Glutamatergic neuron (in vitro differentiated cells): ENCODE measurements at regions not wholly inside any gene's neighbourhood (a gene's known extent, or its start where the extent isn't known, plus 50 kb on each side); places are given as distances from the start of the nearest gene placed in this dataset.

ENCODE experiments used
- DNase-seq: peaks from one replicate; pipeline ENCODE4 v3.0.0; 2022
- H3K27ac Mint-ChIP-seq: one replicate; pipeline ENCODE4 v1.8.0; 2020; ENCODE audit warnings: mild to moderate bottlenecking, mixed read lengths, inconsistent platforms; ENCODE audit not compliant: unreplicated experiment
- H3K27me3 Mint-ChIP-seq: one replicate; pipeline ENCODE4 v1.8.0; 2020; ENCODE audit warnings: mild to moderate bottlenecking, moderate library complexity, mixed read lengths, inconsistent platforms; ENCODE audit not compliant: unreplicated experiment
- H3K36me3 Mint-ChIP-seq: one replicate; pipeline ENCODE4 v1.8.0; 2020; ENCODE audit warnings: mild to moderate bottlenecking, mixed read lengths, inconsistent platforms; ENCODE audit not compliant: unreplicated experiment
- H3K4me1 Mint-ChIP-seq: one replicate; pipeline ENCODE4 v1.8.0; 2020; ENCODE audit warnings: mild to moderate bottlenecking, low read depth, mixed read lengths, inconsistent platforms; ENCODE audit not compliant: unreplicated experiment
- H3K4me3 Mint-ChIP-seq: one replicate; pipeline ENCODE4 v1.8.0; 2020; ENCODE audit warnings: mild to moderate bottlenecking, mixed read lengths, inconsistent platforms; ENCODE audit not compliant: unreplicated experiment
- H3K9me3 Mint-ChIP-seq: one replicate; pipeline ENCODE4 v1.8.0; 2020; ENCODE audit warnings: mild to moderate bottlenecking, moderate library complexity, mixed read lengths, inconsistent platforms; ENCODE audit not compliant: unreplicated experiment
- CTCF ChIP-seq: fragments of 200-600 bp; sonication (generic); IDR thresholded peaks from one replicate; pipeline ENCODE4 v1.5.0; 2021; ENCODE audit not compliant: partially characterized antibody, unreplicated experiment

DNA sequence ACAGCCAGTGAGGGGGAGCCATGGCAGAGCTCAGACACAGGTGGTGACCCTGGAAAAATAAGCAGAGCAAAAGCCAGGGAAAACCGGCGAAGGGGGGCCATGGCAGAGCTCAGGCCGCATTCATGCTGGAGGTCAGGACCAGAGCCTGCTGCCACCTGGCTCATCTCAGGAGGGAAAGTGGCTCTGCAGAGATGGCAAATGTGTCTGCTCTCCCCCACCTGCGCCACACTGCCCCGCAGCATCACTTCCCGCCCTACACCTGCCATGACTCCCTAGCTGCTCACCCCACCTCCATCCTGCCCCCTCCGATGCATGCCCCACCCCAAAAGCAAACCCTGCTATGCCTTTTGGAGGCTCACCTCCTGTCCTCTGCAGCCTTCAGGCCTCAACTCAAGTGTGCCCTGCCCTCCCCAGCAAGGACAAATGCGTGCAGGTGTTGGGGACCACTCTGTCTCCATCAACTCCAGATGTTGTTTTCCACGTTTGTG is 123.2 kb upstream of the FGF3 start:
- Mint-ChIP-seq H3K27ac (no peak overlapping the region), H3K36me3 (no peaks in the 10 kb centered on the region), H3K4me3 (no peak overlapping the region), H3K4me1 (no peaks in the 10 kb centered on the region), H3K27me3 (peaks cover 3% of the 10 kb centered on the region), H3K9me3 (no peaks in the 10 kb centered on the region)
- TF ChIP-seq CTCF = no peak
- DNase-seq = no peak

DNA sequence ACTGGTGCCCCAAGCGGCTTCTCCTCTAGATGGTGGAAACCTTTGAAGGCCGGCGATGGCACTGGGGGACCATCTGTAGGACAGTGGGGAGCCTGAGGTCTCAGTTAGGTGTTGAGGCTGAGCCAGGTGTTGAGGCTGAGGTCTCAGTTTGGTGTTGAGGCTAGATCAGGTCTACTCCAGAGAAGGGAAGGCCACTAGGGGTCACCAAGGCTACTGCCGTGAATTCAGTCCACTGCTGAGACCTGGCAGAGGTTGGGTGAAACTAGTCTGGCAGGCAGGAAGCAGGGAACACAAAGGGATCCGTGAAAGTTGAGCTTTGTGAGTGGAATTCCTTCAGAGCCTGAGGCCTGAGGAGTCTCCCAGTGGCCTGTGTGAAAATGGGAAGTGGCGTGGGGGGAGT is 123.8 kb upstream of the FGF3 start:
- Mint-ChIP-seq H3K9me3 (no peaks in the 10 kb centered on the region), H3K27me3 (peaks cover 3% of the 10 kb centered on the region), H3K4me1 (no peaks in the 10 kb centered on the region), H3K36me3 (no peaks in the 10 kb centered on the region), H3K4me3 (no peak overlapping the region), H3K27ac (no peak overlapping the region)
- no peak for TF ChIP-seq CTCF
- no peak for DNase-seq

DNA sequence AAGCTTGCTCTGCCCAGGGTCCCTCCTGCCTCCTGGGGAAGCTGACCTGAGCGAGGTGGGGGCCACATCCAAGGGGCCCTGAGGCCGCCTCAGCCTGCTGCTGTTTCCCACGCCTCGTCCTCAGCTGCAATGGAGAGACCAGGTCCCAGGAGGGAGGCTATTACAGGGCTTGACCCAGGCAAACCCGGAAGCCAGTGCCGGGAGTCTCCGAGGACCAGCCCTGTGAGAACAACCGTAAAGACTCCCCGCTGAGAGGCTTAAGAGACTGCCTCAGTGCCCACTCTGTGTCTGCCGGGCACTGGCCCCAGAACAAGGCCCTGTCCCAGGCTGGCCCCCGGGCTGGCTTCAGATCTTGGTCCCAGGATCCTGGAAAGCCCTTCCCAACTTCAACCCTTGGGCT is 124.3 kb upstream of the FGF3 start:
- no peak for DNase-seq
- H3K27me3 Mint-ChIP-seq = peaks cover 3% of the 10 kb centered on the region
- H3K4me1 Mint-ChIP-seq = no peaks in the 10 kb centered on the region
- TF ChIP-seq CTCF = no peak
- no peaks in the 10 kb centered on the region for H3K36me3 Mint-ChIP-seq
- H3K27ac Mint-ChIP-seq = no peak overlapping the region
- H3K4me3 Mint-ChIP-seq = no peak overlapping the region
- H3K9me3 Mint-ChIP-seq = no peaks in the 10 kb centered on the region

GRCh38 chr11:69944146-69944795 is 125.1 kb upstream of the FGF3 start:
- H3K27me3 Mint-ChIP-seq = peaks cover 3% of the 10 kb centered on the region
- no peaks in the 10 kb centered on the region for H3K4me1 Mint-ChIP-seq
- TF ChIP-seq CTCF = no peak
- H3K27ac Mint-ChIP-seq = no peak overlapping the region
- no peaks in the 10 kb centered on the region for H3K9me3 Mint-ChIP-seq
- no peak for DNase-seq
- no peak overlapping the region for H3K4me3 Mint-ChIP-seq
- H3K36me3 Mint-ChIP-seq = no peaks in the 10 kb centered on the region

GRCh38 chr11:69945157-69945556 is 125.9 kb upstream of the FGF3 start:
- H3K4me3 Mint-ChIP-seq = no peak overlapping the region
- H3K27ac Mint-ChIP-seq = no peak overlapping the region
- peaks cover 3% of the 10 kb centered on the region for H3K27me3 Mint-ChIP-seq
- no peaks in the 10 kb centered on the region for H3K36me3 Mint-ChIP-seq
- TF ChIP-seq CTCF = no peak
- DNase-seq = no peak
- H3K4me1 Mint-ChIP-seq = no peaks in the 10 kb centered on the region
- H3K9me3 Mint-ChIP-seq = no peaks in the 10 kb centered on the region
